ENCODE measurements at regions not wholly inside any gene's neighbourhood (a gene's known extent, or its start where the extent isn't known, plus 50 kb on each side); places are given as distances from the start of the nearest gene placed in this dataset.

DNA sequence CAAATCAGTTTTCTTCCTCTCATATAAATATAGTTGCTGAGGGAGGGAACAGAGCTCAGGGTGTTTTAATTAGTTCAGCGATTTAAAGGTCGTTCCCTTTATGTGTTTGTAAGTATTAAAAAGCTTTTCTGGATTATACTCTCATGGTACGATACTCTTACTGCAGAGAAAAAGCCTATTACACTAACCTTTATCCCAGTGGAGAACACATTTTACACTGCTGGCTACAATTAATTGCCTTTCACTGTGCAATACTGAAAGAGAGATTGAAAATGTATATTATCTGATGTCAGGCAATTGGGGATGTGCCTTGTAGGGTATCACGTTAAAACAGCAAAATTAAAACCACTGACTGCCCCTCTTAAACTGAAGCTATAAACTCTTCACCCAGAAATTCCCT, 526.9 kb upstream of the SGCG start:
- H3K23ac ChIP-seq (ENCODE audit: insufficient read length, low read depth, low read length) = no peak overlapping the region
- Mint-ChIP-seq H3K27me3 (ENCODE audit: low read depth) (no peaks in the 10 kb centered on the region), H3K4me3 (no peak overlapping the region), H3K9me3 (no peaks in the 10 kb centered on the region), H3K4me1 (no peaks in the 10 kb centered on the region), H3K27ac (no peak overlapping the region), H3K36me3 (ENCODE audit: insufficient read depth in 1 of 3, low read depth in 3 of 3) (no peaks in the 10 kb centered on the region)
- no peak overlapping the region for H4K8ac ChIP-seq (replicated peaks; ENCODE audit: insufficient read length, low read depth, low read length)
- no peak for DNase-seq
- no peak overlapping the region for H2BK120ac ChIP-seq (ENCODE audit: low read depth, low read length, poor library complexity, severe bottlenecking)
- WGBS (ENCODE audit: extremely low coverage, insufficient read length, low lambda C conversion rate) = no CpG with 5 or more reads among the region's 4 CpGs
- no peak overlapping the region for H3K18ac ChIP-seq (ENCODE audit: insufficient read length, low read depth, low read length)
- no peak overlapping the region for H2BK12ac ChIP-seq (ENCODE audit: insufficient read length, low read depth, low read length)
- H3K27me3 ChIP-seq (ENCODE audit: insufficient read depth, low read length) = no peaks in the 10 kb centered on the region
- H3K4me1 ChIP-seq (ENCODE audit: insufficient read depth, low read length) = no peaks in the 10 kb centered on the region
- no peaks in the 10 kb centered on the region for H3K79me2 ChIP-seq (ENCODE audit: insufficient read depth, low read length)
- no peak overlapping the region for H4K91ac ChIP-seq (ENCODE audit: insufficient read length, low read depth, low read length)
- no peak overlapping the region for H3K27ac ChIP-seq (ENCODE audit: insufficient read length, low read depth, low read length)
- H3K4me2 ChIP-seq (ENCODE audit: insufficient read depth, insufficient read length, low read length) = no peak overlapping the region
- no peak overlapping the region for H2BK20ac ChIP-seq (ENCODE audit: low read depth, low read length, poor library complexity, severe bottlenecking)
- H3K56ac ChIP-seq (ENCODE audit: insufficient read length, low read depth, low read length) = no peak overlapping the region
- no peak overlapping the region for H3T11ph ChIP-seq (ENCODE audit: low read length)
- H3K9me3 ChIP-seq (ENCODE audit: control insufficient read depth, low read depth, low read length) = no peaks in the 10 kb centered on the region
- H2BK5ac ChIP-seq (ENCODE audit: insufficient read length, low read length) = no peak overlapping the region
- no peak overlapping the region for H3K14ac ChIP-seq (ENCODE audit: insufficient read depth, low read length)
- H4K5ac ChIP-seq (ENCODE audit: insufficient read length, low read depth, low read length) = no peak overlapping the region
- H3K4ac ChIP-seq (ENCODE audit: low read depth, low read length) = no peak overlapping the region
- TF ChIP-seq, protein P1, sequence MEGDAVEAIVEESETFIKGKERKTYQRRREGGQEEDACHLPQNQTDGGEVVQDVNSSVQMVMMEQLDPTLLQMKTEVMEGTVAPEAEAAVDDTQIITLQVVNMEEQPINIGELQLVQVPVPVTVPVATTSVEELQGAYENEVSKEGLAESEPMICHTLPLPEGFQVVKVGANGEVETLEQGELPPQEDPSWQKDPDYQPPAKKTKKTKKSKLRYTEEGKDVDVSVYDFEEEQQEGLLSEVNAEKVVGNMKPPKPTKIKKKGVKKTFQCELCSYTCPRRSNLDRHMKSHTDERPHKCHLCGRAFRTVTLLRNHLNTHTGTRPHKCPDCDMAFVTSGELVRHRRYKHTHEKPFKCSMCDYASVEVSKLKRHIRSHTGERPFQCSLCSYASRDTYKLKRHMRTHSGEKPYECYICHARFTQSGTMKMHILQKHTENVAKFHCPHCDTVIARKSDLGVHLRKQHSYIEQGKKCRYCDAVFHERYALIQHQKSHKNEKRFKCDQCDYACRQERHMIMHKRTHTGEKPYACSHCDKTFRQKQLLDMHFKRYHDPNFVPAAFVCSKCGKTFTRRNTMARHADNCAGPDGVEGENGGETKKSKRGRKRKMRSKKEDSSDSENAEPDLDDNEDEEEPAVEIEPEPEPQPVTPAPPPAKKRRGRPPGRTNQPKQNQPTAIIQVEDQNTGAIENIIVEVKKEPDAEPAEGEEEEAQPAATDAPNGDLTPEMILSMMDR (conservative IDR thresholded peaks at IDR 0.05) = no peak
- no peaks in the 10 kb centered on the region for H4K20me1 ChIP-seq (ENCODE audit: control insufficient read depth, insufficient read depth, insufficient read length)
- H3K23me2 ChIP-seq (ENCODE audit: insufficient read length, low read depth, low read length, poor library complexity, severe bottlenecking) = no peaks in the 10 kb centered on the region
- no peak overlapping the region for H3K9ac ChIP-seq (ENCODE audit: extremely low read depth, insufficient read length, low read length)
- H2AFZ ChIP-seq (ENCODE audit: low read length) = no peak overlapping the region
- no peak overlapping the region for H2AK5ac ChIP-seq (ENCODE audit: insufficient read length, low read length)
- H2BK15ac ChIP-seq (ENCODE audit: low read depth, low read length) = no peak overlapping the region
- H3K79me1 ChIP-seq (ENCODE audit: insufficient read depth, low read depth, low read length, poor library complexity, severe bottlenecking) = no peaks in the 10 kb centered on the region
